Osteocyte (in vitro differentiated cells): ENCODE measurements at regions not wholly inside any gene's neighbourhood (a gene's known extent, or its start where the extent isn't known, plus 50 kb on each side); places are given as distances from the start of the nearest gene placed in this dataset.

Experiments used
- DNase-seq: peaks from one replicate; pipeline ENCODE4 v3.0.0; 2021; ENCODE audit warnings: mixed read lengths; ENCODE audit not compliant: unreplicated experiment; ENCODE audit errors: extremely low spot score
- H3K27ac Mint-ChIP-seq: one replicate; pipeline ENCODE4 v1.8.0; 2021; ENCODE audit warnings: mild to moderate bottlenecking, mixed read lengths; ENCODE audit not compliant: unreplicated experiment
- H3K27me3 Mint-ChIP-seq: one replicate; pipeline ENCODE4 v1.8.0; 2021; ENCODE audit warnings: mixed read lengths; ENCODE audit not compliant: unreplicated experiment
- H3K36me3 Mint-ChIP-seq: one replicate; pipeline ENCODE4 v1.8.0; 2021; ENCODE audit warnings: mixed read lengths; ENCODE audit not compliant: unreplicated experiment
- H3K4me1 Mint-ChIP-seq: one replicate; pipeline ENCODE4 v1.8.0; 2021; ENCODE audit warnings: mixed read lengths; ENCODE audit not compliant: unreplicated experiment
- H3K4me3 Mint-ChIP-seq: one replicate; pipeline ENCODE4 v1.8.0; 2021; ENCODE audit warnings: mild to moderate bottlenecking, moderate library complexity, mixed read lengths; ENCODE audit not compliant: unreplicated experiment
- H3K9me3 Mint-ChIP-seq: one replicate; pipeline ENCODE4 v1.8.0; 2021; ENCODE audit warnings: mixed read lengths; ENCODE audit not compliant: unreplicated experiment
- TF ChIP-seq, protein P1 (sequence below): fragments of 200-600 bp; sonication (generic); IDR thresholded peaks from 2 replicates; pipeline ENCODE4 v1.5.0; 2021; ENCODE audit warnings: antibody characterized with exemption, mild to moderate bottlenecking, moderate library complexity

GRCh38 chr14:66092206-66092605 is 394.0 kb upstream of the CCDC196 start:
- TF ChIP-seq, protein P1, sequence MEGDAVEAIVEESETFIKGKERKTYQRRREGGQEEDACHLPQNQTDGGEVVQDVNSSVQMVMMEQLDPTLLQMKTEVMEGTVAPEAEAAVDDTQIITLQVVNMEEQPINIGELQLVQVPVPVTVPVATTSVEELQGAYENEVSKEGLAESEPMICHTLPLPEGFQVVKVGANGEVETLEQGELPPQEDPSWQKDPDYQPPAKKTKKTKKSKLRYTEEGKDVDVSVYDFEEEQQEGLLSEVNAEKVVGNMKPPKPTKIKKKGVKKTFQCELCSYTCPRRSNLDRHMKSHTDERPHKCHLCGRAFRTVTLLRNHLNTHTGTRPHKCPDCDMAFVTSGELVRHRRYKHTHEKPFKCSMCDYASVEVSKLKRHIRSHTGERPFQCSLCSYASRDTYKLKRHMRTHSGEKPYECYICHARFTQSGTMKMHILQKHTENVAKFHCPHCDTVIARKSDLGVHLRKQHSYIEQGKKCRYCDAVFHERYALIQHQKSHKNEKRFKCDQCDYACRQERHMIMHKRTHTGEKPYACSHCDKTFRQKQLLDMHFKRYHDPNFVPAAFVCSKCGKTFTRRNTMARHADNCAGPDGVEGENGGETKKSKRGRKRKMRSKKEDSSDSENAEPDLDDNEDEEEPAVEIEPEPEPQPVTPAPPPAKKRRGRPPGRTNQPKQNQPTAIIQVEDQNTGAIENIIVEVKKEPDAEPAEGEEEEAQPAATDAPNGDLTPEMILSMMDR = no peak
- H3K4me3 Mint-ChIP-seq = no peak overlapping the region
- H3K9me3 Mint-ChIP-seq = peaks cover 9% of the 10 kb centered on the region
- no peak for DNase-seq
- no peak overlapping the region for H3K27ac Mint-ChIP-seq
- H3K36me3 Mint-ChIP-seq = no peaks in the 10 kb centered on the region
- H3K4me1 Mint-ChIP-seq = peaks cover 4% of the 10 kb centered on the region
- H3K27me3 Mint-ChIP-seq = no peaks in the 10 kb centered on the region

DNA sequence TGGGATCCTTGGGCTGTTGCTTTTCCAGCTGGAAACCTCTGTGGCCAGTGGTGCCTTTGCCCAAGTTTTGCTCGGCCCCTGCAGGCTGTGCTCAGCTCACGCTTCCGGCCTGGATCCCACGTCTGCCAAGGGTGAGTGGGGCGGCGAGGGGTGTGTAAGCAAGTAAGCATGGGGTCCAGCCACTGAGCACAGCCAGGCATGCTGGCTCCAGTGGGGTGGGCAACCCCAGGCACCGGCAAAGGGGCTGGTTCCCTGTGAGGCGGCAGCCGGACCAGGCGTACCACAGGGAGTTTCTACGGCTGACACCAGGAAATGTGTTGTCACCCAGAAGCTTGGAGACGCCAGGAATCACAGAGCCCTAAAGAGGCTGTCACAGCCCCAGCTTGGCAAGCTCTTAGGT is 393.4 kb upstream of the CCDC196 start:
- Mint-ChIP-seq H3K27ac (no peak overlapping the region), H3K9me3 (peaks cover 9% of the 10 kb centered on the region), H3K4me3 (no peak overlapping the region), H3K36me3 (no peaks in the 10 kb centered on the region), H3K4me1 (peaks cover 4% of the 10 kb centered on the region), H3K27me3 (no peaks in the 10 kb centered on the region)
- TF ChIP-seq, protein P1 = no peak
- no peak for DNase-seq

DNA sequence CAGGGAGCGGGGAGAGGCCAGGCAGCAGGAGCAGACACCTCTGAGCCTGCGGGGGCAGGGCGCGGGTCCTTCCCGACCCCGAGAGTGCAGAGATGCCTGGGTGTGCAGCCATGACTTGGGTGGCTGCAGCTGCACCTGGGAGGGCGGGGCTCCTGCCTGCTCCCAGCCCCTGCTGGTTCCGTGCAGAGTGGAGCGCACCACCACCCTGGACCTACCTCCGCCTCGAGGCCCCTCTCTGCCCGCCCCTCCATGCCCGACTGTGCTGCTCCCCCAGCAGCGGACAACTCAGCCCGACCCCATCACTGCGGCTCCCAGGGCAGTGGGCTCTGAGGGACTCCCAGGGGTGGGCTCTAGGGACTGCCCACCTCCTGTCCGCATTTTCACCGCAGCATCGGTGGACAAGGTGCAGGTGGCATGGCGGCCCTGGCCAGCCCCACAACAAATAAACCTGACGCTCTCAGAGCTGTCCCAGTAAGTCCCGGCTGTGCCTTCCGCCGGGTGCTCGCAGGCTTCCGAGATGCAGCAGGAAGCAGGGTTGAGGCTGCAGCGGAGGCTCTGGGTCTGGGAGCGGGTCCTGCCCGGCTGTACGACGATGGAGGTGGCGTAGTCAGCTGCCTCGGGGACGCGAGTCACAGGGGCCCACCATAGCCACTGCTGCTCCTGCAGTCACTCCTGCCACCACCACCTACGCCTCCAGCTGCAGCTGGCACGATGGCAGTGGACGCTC is 392.0 kb upstream of the CCDC196 start:
- no peak overlapping the region for H3K4me3 Mint-ChIP-seq
- H3K9me3 Mint-ChIP-seq = peaks cover 9% of the 10 kb centered on the region
- no peaks in the 10 kb centered on the region for H3K36me3 Mint-ChIP-seq
- H3K27me3 Mint-ChIP-seq = no peaks in the 10 kb centered on the region
- H3K27ac Mint-ChIP-seq = no peak overlapping the region
- TF ChIP-seq, protein P1 = no peak
- no peak for DNase-seq
- H3K4me1 Mint-ChIP-seq = no peaks in the 10 kb centered on the region

- no peaks in the 10 kb centered on the region for H3K36me3 Mint-ChIP-seq
- no peak overlapping the region for H3K27ac Mint-ChIP-seq
- no peak for DNase-seq
- peaks cover 6% of the 10 kb centered on the region for H3K9me3 Mint-ChIP-seq
- no peaks in the 10 kb centered on the region for H3K27me3 Mint-ChIP-seq
- no peak overlapping the region for H3K4me3 Mint-ChIP-seq
- TF ChIP-seq, protein P1 = no peak
- H3K4me1 Mint-ChIP-seq = no peaks in the 10 kb centered on the region
These were observed 386.7 kb upstream of the CCDC196 start for GRCh38 chr14:66099451-66099850.

- H3K36me3 Mint-ChIP-seq = no peaks in the 10 kb centered on the region
- H3K9me3 Mint-ChIP-seq = peaks cover 3% of the 10 kb centered on the region
- no peak for DNase-seq
- TF ChIP-seq, protein P1 = no peak
- no peak overlapping the region for H3K27ac Mint-ChIP-seq
- no peak overlapping the region for H3K4me3 Mint-ChIP-seq
- H3K4me1 Mint-ChIP-seq = no peaks in the 10 kb centered on the region
- no peaks in the 10 kb centered on the region for H3K27me3 Mint-ChIP-seq
These were observed 386.2 kb upstream of the CCDC196 start for GRCh38 chr14:66099931-66100330.
